ENCODE measurements at regions not wholly inside any gene's neighbourhood (a gene's known extent, or its start where the extent isn't known, plus 50 kb on each side); places are given as distances from the start of the nearest gene placed in this dataset.
"Not testable (repeated sequence)": the region's sequence is repeated elsewhere in the genome, so short reads cannot be mapped to it uniquely, and the experiment has no call there.

- Histone ChIP-seq H3K27ac (ENCODE audit: low read depth, low read length) (no peak overlapping the region), H3K4me3 (ENCODE audit: insufficient read depth, low read length, poor library complexity, severe bottlenecking) (no peak overlapping the region)
These were observed 77.7 kb upstream of the FAM174B start for GRCh38 chr15:92733090-92733933.

GRCh38 chr15:92733934-92734521, 78.5 kb upstream of the FAM174B start:
- H3K9ac ChIP-seq (ENCODE audit: low read length), result no peak overlapping the region
- H3F3A ChIP-seq (ENCODE audit: insufficient read depth), result no peaks in the 10 kb centered on the region
- no peak overlapping the region for H2AFZ ChIP-seq (ENCODE audit: low read depth, low read length, severe bottlenecking)
- no peaks in the 10 kb centered on the region for H4K20me1 ChIP-seq (ENCODE audit: low read depth, low read length)
- no peak overlapping the region for H3K4me3 ChIP-seq (ENCODE audit: insufficient read depth, low read length, poor library complexity, severe bottlenecking)
- H3K27me3 ChIP-seq (ENCODE audit: low read length), result no peaks in the 10 kb centered on the region
- TF ChIP-seq CTCF (IDR thresholded peaks at IDR 0.05; ENCODE audit: insufficient read depth, low read length, poor library complexity, severe bottlenecking), result no peak
- TF ChIP-seq EZH2phosphoT487 (conservative IDR thresholded peaks at IDR 0.05; ENCODE audit: low read length), result no peak
- no peak overlapping the region for H3K27ac ChIP-seq (ENCODE audit: low read depth, low read length)
- no peak overlapping the region for H3K4me2 ChIP-seq (ENCODE audit: low read depth, low read length, poor library complexity, severe bottlenecking)
- no peaks in the 10 kb centered on the region for H3K79me2 ChIP-seq (ENCODE audit: insufficient read depth, low read length)
- no peaks in the 10 kb centered on the region for H3K9me3 ChIP-seq (ENCODE audit: insufficient read depth, low read length)
- no peaks in the 10 kb centered on the region for H3K9me2 ChIP-seq (replicated peaks; ENCODE audit: insufficient read depth, low read length)
- no peaks in the 10 kb centered on the region for H3K36me3 ChIP-seq (ENCODE audit: low read length)

More at GRCh38 chr15:92733090-92733933, 77.7 kb upstream of the FAM174B start:
- Histone ChIP-seq H3K79me2 (ENCODE audit: insufficient read depth, low read length) (no peaks in the 10 kb centered on the region), H3F3A (ENCODE audit: insufficient read depth) (no peaks in the 10 kb centered on the region), H3K9me3 (ENCODE audit: insufficient read depth, low read length) (no peaks in the 10 kb centered on the region), H3K9me2 (replicated peaks; ENCODE audit: insufficient read depth, low read length) (no peaks in the 10 kb centered on the region), H3K4me2 (ENCODE audit: low read depth, low read length, poor library complexity, severe bottlenecking) (no peak overlapping the region), H2AFZ (ENCODE audit: low read depth, low read length, severe bottlenecking) (no peak overlapping the region), H4K20me1 (ENCODE audit: low read depth, low read length) (no peaks in the 10 kb centered on the region), H3K36me3 (ENCODE audit: low read length) (no peaks in the 10 kb centered on the region), H3K9ac (ENCODE audit: low read length) (no peak overlapping the region), H3K27me3 (ENCODE audit: low read length) (no peaks in the 10 kb centered on the region)
- TF ChIP-seq CTCF (IDR thresholded peaks at IDR 0.05; ENCODE audit: insufficient read depth, low read length, poor library complexity, severe bottlenecking) (no peak), EZH2phosphoT487 (conservative IDR thresholded peaks at IDR 0.05; ENCODE audit: low read length) (no peak)

GRCh38 chr15:92739246-92739645, 83.7 kb upstream of the FAM174B start:
- not testable (repeated sequence) for H3F3A ChIP-seq (ENCODE audit: insufficient read depth); H3K27me3 ChIP-seq (ENCODE audit: low read length); H3K4me3 ChIP-seq (ENCODE audit: insufficient read depth, low read length, poor library complexity, severe bottlenecking); H3K4me2 ChIP-seq (ENCODE audit: low read depth, low read length, poor library complexity, severe bottlenecking); H3K9me3 ChIP-seq (ENCODE audit: insufficient read depth, low read length); H4K20me1 ChIP-seq (ENCODE audit: low read depth, low read length); H3K79me2 ChIP-seq (ENCODE audit: insufficient read depth, low read length); H3K27ac ChIP-seq (ENCODE audit: low read depth, low read length); H3K9me2 ChIP-seq (replicated peaks; ENCODE audit: insufficient read depth, low read length); H3K36me3 ChIP-seq (ENCODE audit: low read length); H3K9ac ChIP-seq (ENCODE audit: low read length); H2AFZ ChIP-seq (ENCODE audit: low read depth, low read length, severe bottlenecking)

- Histone ChIP-seq H3K79me2 (ENCODE audit: insufficient read depth, low read length) (no peaks in the 10 kb centered on the region), H2AFZ (ENCODE audit: low read depth, low read length, severe bottlenecking) (no peak overlapping the region), H3K9ac (ENCODE audit: low read length) (no peak overlapping the region), H3K27me3 (ENCODE audit: low read length) (no peaks in the 10 kb centered on the region), H3K9me2 (replicated peaks; ENCODE audit: insufficient read depth, low read length) (no peaks in the 10 kb centered on the region), H3K4me3 (ENCODE audit: insufficient read depth, low read length, poor library complexity, severe bottlenecking) (no peak overlapping the region), H3K9me3 (ENCODE audit: insufficient read depth, low read length) (no peaks in the 10 kb centered on the region), H3K4me2 (ENCODE audit: low read depth, low read length, poor library complexity, severe bottlenecking) (no peak overlapping the region), H3K27ac (ENCODE audit: low read depth, low read length) (no peak overlapping the region), H3F3A (ENCODE audit: insufficient read depth) (no peaks in the 10 kb centered on the region), H4K20me1 (ENCODE audit: low read depth, low read length) (no peaks in the 10 kb centered on the region), H3K36me3 (ENCODE audit: low read length) (no peaks in the 10 kb centered on the region)
- TF ChIP-seq EZH2phosphoT487 (conservative IDR thresholded peaks at IDR 0.05; ENCODE audit: low read length), result no peak
- no peak for TF ChIP-seq CTCF (IDR thresholded peaks at IDR 0.05; ENCODE audit: insufficient read depth, low read length, poor library complexity, severe bottlenecking)
These were observed 90.3 kb upstream of the FAM174B start for GRCh38 chr15:92745845-92746271.

Measured in SU-DHL-6 (cell line).